ENCODE measurements at regions not wholly inside any gene's neighbourhood (a gene's known extent, or its start where the extent isn't known, plus 50 kb on each side); places are given as distances from the start of the nearest gene placed in this dataset.

GRCh38 chr20:22423190-22423832 lies 161.1 kb downstream of the FOXA2 start:
- intact Hi-C loops (cut with DNase I) = no loop called here
- 80 to 87% methylated on average over 6 of the region's 6 CpGs for WGBS, 2 donors
- TF ChIP-seq CTCF (IDR thresholded peaks at IDR 0.05) (no peak), POLR2A (IDR thresholded peaks at IDR 0.05) (no peak)
- no peaks in the 10 kb centered on the region for H3K9me3 ChIP-seq
- H3K4me3 ChIP-seq (replicated peaks in 1 of 3) = no peak overlapping the region
- H3K27me3 ChIP-seq = no peaks in the 10 kb centered on the region
- peaks cover 0 to 1% of the 10 kb centered on the region in 2 donors for H3K4me1 ChIP-seq
- H3K27ac ChIP-seq = no peak overlapping the region
- H3K36me3 ChIP-seq = no peaks in the 10 kb centered on the region
- DNase-seq = no peak

GRCh38 chr20:22420116-22420598 lies 164.2 kb downstream of the FOXA2 start:
- Histone ChIP-seq H3K4me3 (replicated peaks in 1 of 3) (no peak overlapping the region), H3K27me3 (no peaks in the 10 kb centered on the region), H3K4me1 (no peaks in the 10 kb centered on the region), H3K9me3 (no peaks in the 10 kb centered on the region), H3K27ac (no peak overlapping the region), H3K36me3 (no peaks in the 10 kb centered on the region)
- TF ChIP-seq CTCF (IDR thresholded peaks at IDR 0.05) (no peak), POLR2A (IDR thresholded peaks at IDR 0.05) (no peak)
- intact Hi-C loops (cut with DNase I) = no loop called here
- 92 to 100% methylated on average over 3 of the region's 3 CpGs for WGBS, 2 donors
- no peak for DNase-seq

GRCh38 chr20:22418738-22419137 lies 165.6 kb downstream of the FOXA2 start:
- Histone ChIP-seq H3K4me3 (replicated peaks in 1 of 3) (no peak overlapping the region), H3K9me3 (no peaks in the 10 kb centered on the region), H3K27me3 (no peaks in the 10 kb centered on the region), H3K4me1 (peaks cover 4% of the 10 kb centered on the region in 2 donors), H3K27ac (no peak overlapping the region), H3K36me3 (no peaks in the 10 kb centered on the region)
- intact Hi-C loops (cut with DNase I) = no loop called here
- TF ChIP-seq CTCF (IDR thresholded peaks at IDR 0.05) (no peak), POLR2A (IDR thresholded peaks at IDR 0.05) (no peak)
- 89 to 94% methylated on average over 2 of the region's 2 CpGs for WGBS, 2 donors
- DNase-seq = no peak

- Histone ChIP-seq H3K4me3 (replicated peaks in 1 of 3) (no peak overlapping the region), H3K27ac (no peak overlapping the region), H3K4me1 (peaks cover 4% of the 10 kb centered on the region in 2 donors), H3K36me3 (no peaks in the 10 kb centered on the region), H3K9me3 (no peaks in the 10 kb centered on the region), H3K27me3 (no peaks in the 10 kb centered on the region)
- intact Hi-C loops (cut with DNase I) = no loop called here
- TF ChIP-seq POLR2A (IDR thresholded peaks at IDR 0.05) (no peak), CTCF (IDR thresholded peaks at IDR 0.05) (no peak)
- WGBS, 2 donors = 24 to 35% methylated on average over 4 of the region's 4 CpGs
- DNase-seq = no peak
Observed at GRCh38 chr20:22414305-22414742, 170.0 kb downstream of the FOXA2 start.

- no peaks in the 10 kb centered on the region for H3K9me3 ChIP-seq
- intact Hi-C loops (cut with DNase I) = no loop called here
- H3K36me3 ChIP-seq = no peaks in the 10 kb centered on the region
- DNase-seq = no peak
- 84 to 86% methylated on average over 14 of the region's 14 CpGs for WGBS, 2 donors
- H3K27me3 ChIP-seq = no peaks in the 10 kb centered on the region
- TF ChIP-seq POLR2A (IDR thresholded peaks at IDR 0.05) = no peak
- TF ChIP-seq CTCF (IDR thresholded peaks at IDR 0.05) = no peak
- no peak overlapping the region for H3K4me3 ChIP-seq (replicated peaks in 1 of 3)
- no peak overlapping the region for H3K27ac ChIP-seq
- peaks cover 4% of the 10 kb centered on the region in 2 donors for H3K4me1 ChIP-seq
Observed at GRCh38 chr20:22412977-22413868, 171.1 kb downstream of the FOXA2 start.

All from thyroid gland (tissue), 4 donors.